Coronary artery (tissue), 2 donors: ENCODE measurements at regions not wholly inside any gene's neighbourhood (a gene's known extent, or its start where the extent isn't known, plus 50 kb on each side); places are given as distances from the start of the nearest gene placed in this dataset.

Experiments used
- DNase-seq: peaks from one replicate; pipeline ENCODE4 v3.0.0-alpha.2; 2017; ENCODE audit warnings: low spot score
- H3K27ac ChIP-seq, 2 donors: fragments of 200-600 bp; sonication (generic); one replicate each; pipeline ENCODE4 v1.5.1; 2016 to 2019
- H3K4me3 ChIP-seq: fragments of 200-600 bp; sonication (generic); 2 replicates; pipeline ENCODE4 v1.5.1; 2016; ENCODE audit warnings: mild to moderate bottlenecking, moderate library complexity
- TF ChIP-seq, protein P1 (sequence below): fragments of 200-600 bp; sonication (generic); IDR thresholded peaks from one replicate; pipeline ENCODE4 v1.5.1; 2019; ENCODE audit warnings: antibody characterized with exemption

DNA sequence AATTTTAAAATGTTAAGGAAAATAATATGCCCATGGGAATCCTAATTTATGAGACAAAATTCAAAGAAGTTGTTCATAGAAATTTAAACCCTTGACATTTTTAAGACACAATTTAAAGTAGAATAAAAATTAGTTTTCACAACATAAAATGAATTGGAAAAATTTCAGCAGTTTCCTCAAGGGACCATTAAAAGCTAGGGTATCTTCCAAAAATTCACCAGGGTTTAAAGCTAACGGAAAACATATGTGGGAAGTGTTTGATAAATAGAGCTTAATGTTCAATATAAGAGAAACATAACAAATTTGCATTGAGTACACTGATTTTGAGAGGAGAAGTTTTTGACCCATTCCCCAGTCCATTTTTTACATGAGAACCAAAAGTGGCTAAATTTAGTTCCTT is 228.9 kb upstream of the TTC29 start:
- DNase-seq: no peak
- Histone ChIP-seq H3K27ac (no peak overlapping the region), H3K4me3 (no peak overlapping the region)
- TF ChIP-seq, protein P1, sequence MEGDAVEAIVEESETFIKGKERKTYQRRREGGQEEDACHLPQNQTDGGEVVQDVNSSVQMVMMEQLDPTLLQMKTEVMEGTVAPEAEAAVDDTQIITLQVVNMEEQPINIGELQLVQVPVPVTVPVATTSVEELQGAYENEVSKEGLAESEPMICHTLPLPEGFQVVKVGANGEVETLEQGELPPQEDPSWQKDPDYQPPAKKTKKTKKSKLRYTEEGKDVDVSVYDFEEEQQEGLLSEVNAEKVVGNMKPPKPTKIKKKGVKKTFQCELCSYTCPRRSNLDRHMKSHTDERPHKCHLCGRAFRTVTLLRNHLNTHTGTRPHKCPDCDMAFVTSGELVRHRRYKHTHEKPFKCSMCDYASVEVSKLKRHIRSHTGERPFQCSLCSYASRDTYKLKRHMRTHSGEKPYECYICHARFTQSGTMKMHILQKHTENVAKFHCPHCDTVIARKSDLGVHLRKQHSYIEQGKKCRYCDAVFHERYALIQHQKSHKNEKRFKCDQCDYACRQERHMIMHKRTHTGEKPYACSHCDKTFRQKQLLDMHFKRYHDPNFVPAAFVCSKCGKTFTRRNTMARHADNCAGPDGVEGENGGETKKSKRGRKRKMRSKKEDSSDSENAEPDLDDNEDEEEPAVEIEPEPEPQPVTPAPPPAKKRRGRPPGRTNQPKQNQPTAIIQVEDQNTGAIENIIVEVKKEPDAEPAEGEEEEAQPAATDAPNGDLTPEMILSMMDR: no peak

- no peak for DNase-seq
- TF ChIP-seq, protein P1: no peak
- no peak overlapping the region for H3K4me3 ChIP-seq
- no peak overlapping the region for H3K27ac ChIP-seq
These were observed 229.9 kb upstream of the TTC29 start for GRCh38 chr4:147175460-147176025.

DNA sequence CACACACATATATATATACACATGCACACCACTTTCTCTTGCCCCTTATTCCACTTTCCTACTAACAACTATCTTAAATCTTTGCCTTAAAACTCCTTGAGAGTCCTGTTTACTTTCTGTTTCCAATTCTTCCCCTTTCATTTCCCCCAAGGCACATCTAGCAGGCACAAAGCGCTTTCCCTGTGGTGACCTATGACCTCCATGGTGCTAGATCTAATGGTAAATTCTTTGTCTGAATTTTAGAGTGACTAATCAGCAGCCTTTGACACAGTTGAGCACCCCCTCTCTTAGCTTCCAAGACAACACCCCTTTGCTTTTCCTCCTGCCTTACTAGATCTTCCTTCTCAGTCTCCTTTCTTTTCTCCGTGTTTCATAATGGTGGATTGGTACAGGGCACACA is 236.4 kb upstream of the TTC29 start:
- DNase-seq: no peak
- Histone ChIP-seq H3K4me3 (no peak overlapping the region), H3K27ac (no peak overlapping the region)
- TF ChIP-seq, protein P1: no peak

DNA sequence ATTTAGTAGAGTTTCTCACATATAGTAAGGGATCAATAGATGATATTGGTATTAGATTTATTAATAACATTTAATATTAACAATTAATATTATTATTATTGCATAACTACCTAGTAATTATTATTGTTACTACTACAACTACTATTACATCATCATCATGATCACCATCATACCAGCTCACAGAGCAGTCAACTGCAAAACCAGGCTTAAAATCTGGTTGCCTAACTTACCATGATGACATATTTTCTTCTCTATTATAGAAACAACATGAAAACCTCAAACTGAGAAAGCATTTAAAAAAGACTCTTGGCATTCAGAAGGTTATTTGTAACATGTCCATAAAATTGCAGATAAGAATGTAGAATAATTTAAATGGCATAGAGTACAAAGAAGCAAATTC is 247.0 kb upstream of the TTC29 start:
- Histone ChIP-seq H3K27ac (no peak overlapping the region), H3K4me3 (no peak overlapping the region)
- no peak for DNase-seq
- TF ChIP-seq, protein P1: no peak

- H3K4me3 ChIP-seq: peak overlapping the region; percentile 51
- TF ChIP-seq, protein P1: no peak
- DNase-seq: no peak
These were observed 248.4 kb upstream of the TTC29 start for GRCh38 chr4:147194114-147194513.

DNA sequence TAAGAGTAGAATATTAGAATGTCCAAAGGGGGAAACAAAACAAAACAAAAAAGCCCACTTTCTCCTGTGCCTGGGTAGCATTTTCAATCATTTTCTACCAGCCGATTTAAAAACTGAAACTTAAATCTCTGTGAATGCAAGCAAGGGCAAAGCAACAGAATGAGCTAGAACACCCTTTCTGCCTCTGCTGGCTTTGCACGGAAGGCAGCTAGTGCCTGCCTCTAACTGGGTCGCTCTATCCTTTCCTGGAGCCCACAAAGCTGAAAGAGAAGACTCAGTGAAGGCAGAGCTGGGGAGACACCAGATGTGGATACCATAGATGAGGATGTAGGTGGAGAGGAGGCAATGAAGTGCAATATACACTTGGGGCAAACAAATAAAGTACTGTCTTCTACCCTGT is 248.9 kb upstream of the TTC29 start:
- no peak for DNase-seq
- peak overlapping the region; percentile 51 for H3K4me3 ChIP-seq
- peak overlapping the region; percentile 2 to 17 for H3K27ac ChIP-seq
- TF ChIP-seq, protein P1: no peak

More at GRCh38 chr4:147194114-147194513, 248.4 kb upstream of the TTC29 start:
- H3K27ac ChIP-seq: peak overlapping the region; percentile 2 to 27

DNA sequence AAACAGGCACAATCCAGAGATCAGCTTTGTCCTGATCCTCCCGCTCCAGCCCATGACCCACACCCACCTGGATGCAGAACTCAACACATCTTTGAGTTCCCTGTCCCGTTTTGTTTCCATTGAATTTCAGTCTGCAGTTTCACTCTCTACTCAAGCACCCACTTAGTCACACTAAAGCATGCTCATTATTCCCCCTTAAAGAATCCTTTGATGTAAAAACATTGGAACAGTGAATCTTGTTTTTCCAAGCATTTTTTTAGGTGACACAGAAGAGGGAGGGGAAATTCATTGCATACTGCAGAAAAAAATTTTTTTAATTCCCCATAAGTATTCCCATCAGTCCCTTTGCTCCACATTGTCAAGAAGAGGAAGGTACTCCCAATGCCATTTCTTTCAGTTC is 249.7 kb upstream of the TTC29 start:
- Histone ChIP-seq H3K4me3 (no peak overlapping the region), H3K27ac (no peak overlapping the region)
- no peak for DNase-seq
- TF ChIP-seq, protein P1: no peak
